ENCODE measurements at regions not wholly inside any gene's neighbourhood (a gene's known extent, or its start where the extent isn't known, plus 50 kb on each side); places are given as distances from the start of the nearest gene placed in this dataset.
"Not testable (repeated sequence)": the region's sequence is repeated elsewhere in the genome, so short reads cannot be mapped to it uniquely, and the experiment has no call there.

- no peak for TF ChIP-seq CTCF (IDR thresholded peaks at IDR 0.05; ENCODE audit: insufficient read depth, missing control alignments)
- FAIRE-seq (no peak), DNase-seq (ENCODE audit: insufficient read length, low spot score) (no peak)
Measured at GRCh38 chr4:158968961-158969360, 133.9 kb upstream of the RAPGEF2 start.

- FAIRE-seq = no peak
- DNase-seq (ENCODE audit: insufficient read length, low spot score) = no peak
- TF ChIP-seq CTCF (IDR thresholded peaks at IDR 0.05; ENCODE audit: insufficient read depth, missing control alignments) = no peak
Measured at GRCh38 chr4:158970812-158971211, 132.1 kb upstream of the RAPGEF2 start.

GRCh38 chr4:158974438-158974837, 128.4 kb upstream of the RAPGEF2 start:
- DNase-seq (ENCODE audit: insufficient read length, low spot score); FAIRE-seq: not testable (repeated sequence)

GRCh38 chr4:158980711-158981110, 122.2 kb upstream of the RAPGEF2 start:
- FAIRE-seq; DNase-seq (ENCODE audit: insufficient read length, low spot score): not testable (repeated sequence)

GRCh38 chr4:158991534-158992155, 111.2 kb upstream of the RAPGEF2 start:
- no peak for TF ChIP-seq CTCF (IDR thresholded peaks at IDR 0.05; ENCODE audit: insufficient read depth, missing control alignments)
- FAIRE-seq = no peak
- DNase-seq (ENCODE audit: insufficient read length, low spot score) = no peak

GRCh38 chr4:158993891-158994290, 109.0 kb upstream of the RAPGEF2 start:
- DNase-seq (ENCODE audit: insufficient read length, low spot score) = no peak
- no peak for FAIRE-seq
- no peak for TF ChIP-seq CTCF (IDR thresholded peaks at IDR 0.05; ENCODE audit: insufficient read depth, missing control alignments)

GRCh38 chr4:158995040-158995439, 107.8 kb upstream of the RAPGEF2 start:
- no peak for TF ChIP-seq CTCF (IDR thresholded peaks at IDR 0.05; ENCODE audit: insufficient read depth, missing control alignments)
- no peak for DNase-seq (ENCODE audit: insufficient read length, low spot score)
- FAIRE-seq = no peak

- FAIRE-seq (no peak), DNase-seq (ENCODE audit: insufficient read length, low spot score) (no peak)
- TF ChIP-seq CTCF (IDR thresholded peaks at IDR 0.05; ENCODE audit: insufficient read depth, missing control alignments) = no peak
Measured at GRCh38 chr4:158995965-158996364, 106.9 kb upstream of the RAPGEF2 start.

All from D721Med (cell line).